ENCODE measurements at regions not wholly inside any gene's neighbourhood (a gene's known extent, or its start where the extent isn't known, plus 50 kb on each side); places are given as distances from the start of the nearest gene placed in this dataset.

DNA sequence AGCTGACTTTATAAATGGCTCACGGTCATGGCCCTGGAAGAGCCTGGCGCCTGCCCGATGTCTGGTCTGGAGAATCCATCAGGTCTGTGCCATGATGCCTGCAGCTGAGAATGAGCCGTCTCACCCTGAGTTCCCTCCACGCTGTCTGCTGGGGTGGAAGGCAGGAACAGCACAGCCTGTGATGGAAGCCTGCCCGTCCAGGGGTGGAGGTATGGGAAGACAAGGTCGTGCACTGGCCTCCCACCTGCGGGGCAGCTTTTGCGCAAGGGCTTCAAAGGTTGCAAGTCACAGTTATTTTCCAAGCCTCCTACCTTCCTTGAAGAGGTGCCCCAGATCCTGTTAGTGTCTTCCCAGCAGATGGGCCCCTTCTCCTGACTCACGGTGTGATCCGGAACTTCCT is 275.5 kb downstream of the FAM43A start:
- intact Hi-C loops (cut with micrococcal nuclease; ENCODE audit: unreplicated experiment): no loop called here
- no peak for ATAC-seq
- POLR2A ChIA-PET: no interaction called here

DNA sequence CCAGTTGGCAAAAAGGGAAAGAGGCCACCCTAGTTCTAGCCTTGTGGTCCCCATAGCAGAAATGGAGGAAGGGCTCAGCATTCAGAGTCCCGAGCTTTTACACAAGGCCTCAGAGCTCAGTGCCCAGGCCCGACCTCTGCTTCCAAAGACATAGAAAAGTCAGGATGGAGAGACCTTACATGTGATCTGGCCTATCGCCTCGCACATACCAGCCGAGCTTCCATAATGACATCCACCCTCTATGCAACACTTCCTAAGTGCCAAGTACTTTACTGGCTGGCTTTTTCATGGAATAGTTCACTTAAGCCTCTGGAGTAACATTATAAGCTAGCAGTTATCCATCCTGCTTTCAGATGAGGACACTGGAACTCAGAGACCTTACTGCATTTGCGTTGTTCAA is 275.9 kb downstream of the FAM43A start:
- Histone ChIP-seq H3K9me3 (ENCODE audit: low read length) (no peaks in the 10 kb centered on the region), H3K4me3 (replicated peaks in 1 of 3; ENCODE audit: insufficient read depth in 1 of 3, low read depth in 2 of 3, low read length in 3 of 3) (no peak overlapping the region), H3K4me1 (ENCODE audit: insufficient read depth, low read length) (no peaks in the 10 kb centered on the region), H3K36me3 (replicated peaks in 1 of 2; ENCODE audit: control insufficient read depth in 1 of 2, insufficient read depth in 2 of 2, low read length in 2 of 2) (no peaks in the 10 kb centered on the region), H4K20me1 (ENCODE audit: insufficient read depth, low read length) (no peaks in the 10 kb centered on the region), H3K9ac (ENCODE audit: insufficient read depth, low read depth, low read length) (no peak overlapping the region), H3K27ac (ENCODE audit: extremely low read length, insufficient read depth, low read length) (no peak overlapping the region), H3K27me3 (ENCODE audit: control insufficient read depth in 1 of 2, insufficient read depth in 2 of 2, low read length in 2 of 2) (peaks cover 0 to 21% of the 10 kb centered on the region in 2 experiments; a peak in 3 of 5 replicates), H3K4me2 (ENCODE audit: low read depth, low read length) (no peak overlapping the region), H3K79me2 (ENCODE audit: insufficient read depth, low read length) (no peaks in the 10 kb centered on the region), H2AFZ (ENCODE audit: low read length) (no peak overlapping the region)
- POLR2A ChIA-PET: no interaction called here
- BruUV-seq (replicated peaks): no TSS peak
- FAIRE-seq (no peak), DNase-seq (ENCODE audit: low spot score) (no peak), ATAC-seq (no peak)
- intact Hi-C loops (cut with micrococcal nuclease; ENCODE audit: unreplicated experiment) (no loop called here), in situ Hi-C loops (cut with HindIII; ENCODE audit: extremely low pct_ligation_motif_present, low pct_unique_long_range_greater_than_20kb) (no loop called here)
- WGBS (ENCODE audit: low lambda C conversion rate): 55% methylated on average over 6 of the region's 6 CpGs
- CTCF ChIA-PET (ENCODE audit: low intra/inter-chr PET ratio, low total read pairs): no interaction called here
- TF ChIP-seq, protein P1, sequence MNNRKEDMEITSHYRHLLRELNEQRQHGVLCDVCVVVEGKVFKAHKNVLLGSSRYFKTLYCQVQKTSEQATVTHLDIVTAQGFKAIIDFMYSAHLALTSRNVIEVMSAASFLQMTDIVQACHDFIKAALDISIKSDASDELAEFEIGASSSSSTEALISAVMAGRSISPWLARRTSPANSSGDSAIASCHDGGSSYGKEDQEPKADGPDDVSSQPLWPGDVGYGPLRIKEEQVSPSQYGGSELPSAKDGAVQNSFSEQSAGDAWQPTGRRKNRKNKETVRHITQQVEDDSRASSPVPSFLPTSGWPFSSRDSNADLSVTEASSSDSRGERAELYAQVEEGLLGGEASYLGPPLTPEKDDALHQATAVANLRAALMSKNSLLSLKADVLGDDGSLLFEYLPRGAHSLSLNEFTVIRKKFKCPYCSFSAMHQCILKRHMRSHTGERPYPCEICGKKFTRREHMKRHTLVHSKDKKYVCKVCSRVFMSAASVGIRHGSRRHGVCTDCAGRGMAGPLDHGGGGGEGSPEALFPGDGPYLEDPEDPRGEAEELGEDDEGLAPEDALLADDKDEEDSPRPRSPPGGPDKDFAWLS (CRISPR knock-in tag; IDR thresholded peaks at IDR 0.05; ENCODE audit: borderline replicate concordance): no peak
- TF ChIP-seq, protein P2, sequence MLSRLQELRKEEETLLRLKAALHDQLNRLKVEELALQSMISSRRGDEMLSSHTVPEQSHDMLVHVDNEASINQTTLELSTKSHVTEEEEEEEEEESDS (CRISPR knock-in tag; IDR thresholded peaks at IDR 0.05; ENCODE audit: borderline replicate concordance): no peak
- TF ChIP-seq, protein P3, sequence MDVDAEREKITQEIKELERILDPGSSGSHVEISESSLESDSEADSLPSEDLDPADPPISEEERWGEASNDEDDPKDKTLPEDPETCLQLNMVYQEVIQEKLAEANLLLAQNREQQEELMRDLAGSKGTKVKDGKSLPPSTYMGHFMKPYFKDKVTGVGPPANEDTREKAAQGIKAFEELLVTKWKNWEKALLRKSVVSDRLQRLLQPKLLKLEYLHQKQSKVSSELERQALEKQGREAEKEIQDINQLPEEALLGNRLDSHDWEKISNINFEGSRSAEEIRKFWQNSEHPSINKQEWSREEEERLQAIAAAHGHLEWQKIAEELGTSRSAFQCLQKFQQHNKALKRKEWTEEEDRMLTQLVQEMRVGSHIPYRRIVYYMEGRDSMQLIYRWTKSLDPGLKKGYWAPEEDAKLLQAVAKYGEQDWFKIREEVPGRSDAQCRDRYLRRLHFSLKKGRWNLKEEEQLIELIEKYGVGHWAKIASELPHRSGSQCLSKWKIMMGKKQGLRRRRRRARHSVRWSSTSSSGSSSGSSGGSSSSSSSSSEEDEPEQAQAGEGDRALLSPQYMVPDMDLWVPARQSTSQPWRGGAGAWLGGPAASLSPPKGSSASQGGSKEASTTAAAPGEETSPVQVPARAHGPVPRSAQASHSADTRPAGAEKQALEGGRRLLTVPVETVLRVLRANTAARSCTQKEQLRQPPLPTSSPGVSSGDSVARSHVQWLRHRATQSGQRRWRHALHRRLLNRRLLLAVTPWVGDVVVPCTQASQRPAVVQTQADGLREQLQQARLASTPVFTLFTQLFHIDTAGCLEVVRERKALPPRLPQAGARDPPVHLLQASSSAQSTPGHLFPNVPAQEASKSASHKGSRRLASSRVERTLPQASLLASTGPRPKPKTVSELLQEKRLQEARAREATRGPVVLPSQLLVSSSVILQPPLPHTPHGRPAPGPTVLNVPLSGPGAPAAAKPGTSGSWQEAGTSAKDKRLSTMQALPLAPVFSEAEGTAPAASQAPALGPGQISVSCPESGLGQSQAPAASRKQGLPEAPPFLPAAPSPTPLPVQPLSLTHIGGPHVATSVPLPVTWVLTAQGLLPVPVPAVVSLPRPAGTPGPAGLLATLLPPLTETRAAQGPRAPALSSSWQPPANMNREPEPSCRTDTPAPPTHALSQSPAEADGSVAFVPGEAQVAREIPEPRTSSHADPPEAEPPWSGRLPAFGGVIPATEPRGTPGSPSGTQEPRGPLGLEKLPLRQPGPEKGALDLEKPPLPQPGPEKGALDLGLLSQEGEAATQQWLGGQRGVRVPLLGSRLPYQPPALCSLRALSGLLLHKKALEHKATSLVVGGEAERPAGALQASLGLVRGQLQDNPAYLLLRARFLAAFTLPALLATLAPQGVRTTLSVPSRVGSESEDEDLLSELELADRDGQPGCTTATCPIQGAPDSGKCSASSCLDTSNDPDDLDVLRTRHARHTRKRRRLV (CRISPR knock-in tag; IDR thresholded peaks at IDR 0.05): no peak
- no peak for TF ChIP-seq AGO2 (optimal IDR thresholded peaks at IDR 0.05; ENCODE audit: low read depth, low read length)
- no peak for TF ChIP-seq POLR2A (IDR thresholded peaks at IDR 0.05; ENCODE audit: insufficient read depth in 1 of 2, low read depth in 2 of 2, low read length in 2 of 2)

More for the DNA sequence above, 275.5 kb downstream of the FAM43A start:
- H3K79me2 ChIP-seq (ENCODE audit: insufficient read depth, low read length): no peaks in the 10 kb centered on the region
- no peaks in the 10 kb centered on the region for H3K36me3 ChIP-seq (replicated peaks in 1 of 2; ENCODE audit: control insufficient read depth in 1 of 2, insufficient read depth in 2 of 2, low read length in 2 of 2)
- H3K27ac ChIP-seq (ENCODE audit: extremely low read length, insufficient read depth, low read length): no peak overlapping the region
- TF ChIP-seq FOXO1 (CRISPR knock-in tag; IDR thresholded peaks at IDR 0.05): no peak
- no peak for TF ChIP-seq BRF2 (CRISPR knock-in tag; IDR thresholded peaks at IDR 0.05)
- TF ChIP-seq, protein P4, sequence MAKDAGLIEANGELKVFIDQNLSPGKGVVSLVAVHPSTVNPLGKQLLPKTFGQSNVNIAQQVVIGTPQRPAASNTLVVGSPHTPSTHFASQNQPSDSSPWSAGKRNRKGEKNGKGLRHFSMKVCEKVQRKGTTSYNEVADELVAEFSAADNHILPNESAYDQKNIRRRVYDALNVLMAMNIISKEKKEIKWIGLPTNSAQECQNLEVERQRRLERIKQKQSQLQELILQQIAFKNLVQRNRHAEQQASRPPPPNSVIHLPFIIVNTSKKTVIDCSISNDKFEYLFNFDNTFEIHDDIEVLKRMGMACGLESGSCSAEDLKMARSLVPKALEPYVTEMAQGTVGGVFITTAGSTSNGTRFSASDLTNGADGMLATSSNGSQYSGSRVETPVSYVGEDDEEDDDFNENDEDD (CRISPR knock-in tag; IDR thresholded peaks at IDR 0.05; ENCODE audit: borderline replicate concordance): no peak
- TF ChIP-seq HMG20A (CRISPR knock-in tag; IDR thresholded peaks at IDR 0.05; ENCODE audit: borderline replicate concordance): no peak
- H3K27me3 ChIP-seq (ENCODE audit: control insufficient read depth in 1 of 2, insufficient read depth in 2 of 2, low read length in 2 of 2): peaks cover 0 to 19% of the 10 kb centered on the region in 2 experiments; a peak in 2 of 5 replicates
- 82% methylated on average over 2 of the region's 11 CpGs for WGBS (ENCODE audit: low lambda C conversion rate)
- no peaks in the 10 kb centered on the region for H3K9me3 ChIP-seq (ENCODE audit: low read length)
- FAIRE-seq: no peak
- no peaks in the 10 kb centered on the region for H4K20me1 ChIP-seq (ENCODE audit: insufficient read depth, low read length)
- H3K4me3 ChIP-seq (replicated peaks in 1 of 3; ENCODE audit: insufficient read depth in 1 of 3, low read depth in 2 of 3, low read length in 3 of 3): no peak overlapping the region
- BruUV-seq (replicated peaks): no TSS peak
- H3K4me1 ChIP-seq (ENCODE audit: insufficient read depth, low read length): no peaks in the 10 kb centered on the region
- DNase-seq (ENCODE audit: low spot score): no peak
- in situ Hi-C loops (cut with HindIII; ENCODE audit: extremely low pct_ligation_motif_present, low pct_unique_long_range_greater_than_20kb): no loop called here
- H3K4me2 ChIP-seq (ENCODE audit: low read depth, low read length): no peak overlapping the region
- no peak overlapping the region for H2AFZ ChIP-seq (ENCODE audit: low read length)
- CTCF ChIA-PET (ENCODE audit: low intra/inter-chr PET ratio, low total read pairs): no interaction called here
- H3K9ac ChIP-seq (ENCODE audit: insufficient read depth, low read depth, low read length): no peak overlapping the region
